Right lobe of liver (tissue), 4 donors: ENCODE measurements at regions not wholly inside any gene's neighbourhood (a gene's known extent, or its start where the extent isn't known, plus 50 kb on each side); places are given as distances from the start of the nearest gene placed in this dataset.

ENCODE experiments used
- CTCF ChIP-seq, 4 donors: fragments of 200-600 bp in 3 of 4; fragments of 450-650 bp in 1 of 4; IDR thresholded peaks; one replicate each; pipeline versions ENCODE4 v1.5.1 to v1.8.0; 2016 to 2022; ENCODE audit warnings: antibody characterized with exemption in 4 of 4, mild to moderate bottlenecking in 2 of 4
- POLR2A ChIP-seq: fragments of 450-650 bp; IDR thresholded peaks from one replicate; pipeline ENCODE4 v1.6.1; 2017; ENCODE audit warnings: antibody characterized with exemption, mild to moderate bottlenecking
- donor health status: DM: no; HTN: no; CAD: no.
- donor health status: DM: no; HTN: no; CAD: no.
- donor health status: DM: no; HTN: yes; CAD: no.

- TF ChIP-seq CTCF (IDR thresholded peaks at IDR 0.05) (no peak), POLR2A (no peak)
Observed at GRCh38 chr2:122061206-122061605, 305.8 kb downstream of the TSN start.
